ENCODE measurements at regions not wholly inside any gene's neighbourhood (a gene's known extent, or its start where the extent isn't known, plus 50 kb on each side); places are given as distances from the start of the nearest gene placed in this dataset.

- POLR2A ChIA-PET, result no interaction called here
- intact Hi-C loops (cut with micrococcal nuclease), result no loop called here
- no peaks in the 10 kb centered on the region for H3K36me3 Mint-ChIP-seq (ENCODE audit: insufficient read depth, unreplicated experiment)
- H3K4me1 Mint-ChIP-seq (ENCODE audit: insufficient read depth, unreplicated experiment), result no peaks in the 10 kb centered on the region
- CTCF ChIA-PET, result interaction anchor here (0.6 to 1.6 kb wide), 6 partner anchors 12 to 228 kb away, joined by 3 to 6 read pairs (median 4); partner anchors contain the start of gene HNRNPK
- BruUV-seq (replicated peaks), result no TSS peak
- no peaks in the 10 kb centered on the region for H3K27me3 Mint-ChIP-seq (ENCODE audit: insufficient read depth, unreplicated experiment)
- no peak overlapping the region for H3K4me3 Mint-ChIP-seq (ENCODE audit: unreplicated experiment)
- peak; percentile 34 for DNase-seq (ENCODE audit: unreplicated experiment)
- no peaks in the 10 kb centered on the region for H3K9me3 Mint-ChIP-seq (ENCODE audit: unreplicated experiment)
- no peak overlapping the region for H3K27ac Mint-ChIP-seq (ENCODE audit: low read depth, unreplicated experiment)
- TF ChIP-seq, protein P1, sequence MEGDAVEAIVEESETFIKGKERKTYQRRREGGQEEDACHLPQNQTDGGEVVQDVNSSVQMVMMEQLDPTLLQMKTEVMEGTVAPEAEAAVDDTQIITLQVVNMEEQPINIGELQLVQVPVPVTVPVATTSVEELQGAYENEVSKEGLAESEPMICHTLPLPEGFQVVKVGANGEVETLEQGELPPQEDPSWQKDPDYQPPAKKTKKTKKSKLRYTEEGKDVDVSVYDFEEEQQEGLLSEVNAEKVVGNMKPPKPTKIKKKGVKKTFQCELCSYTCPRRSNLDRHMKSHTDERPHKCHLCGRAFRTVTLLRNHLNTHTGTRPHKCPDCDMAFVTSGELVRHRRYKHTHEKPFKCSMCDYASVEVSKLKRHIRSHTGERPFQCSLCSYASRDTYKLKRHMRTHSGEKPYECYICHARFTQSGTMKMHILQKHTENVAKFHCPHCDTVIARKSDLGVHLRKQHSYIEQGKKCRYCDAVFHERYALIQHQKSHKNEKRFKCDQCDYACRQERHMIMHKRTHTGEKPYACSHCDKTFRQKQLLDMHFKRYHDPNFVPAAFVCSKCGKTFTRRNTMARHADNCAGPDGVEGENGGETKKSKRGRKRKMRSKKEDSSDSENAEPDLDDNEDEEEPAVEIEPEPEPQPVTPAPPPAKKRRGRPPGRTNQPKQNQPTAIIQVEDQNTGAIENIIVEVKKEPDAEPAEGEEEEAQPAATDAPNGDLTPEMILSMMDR (IDR thresholded peaks at IDR 0.05; ENCODE audit: unreplicated experiment), result no peak
Measured at GRCh38 chr9:84154320-84154719, 173.7 kb downstream of the RMI1 start.

- Mint-ChIP-seq H3K4me3 (ENCODE audit: unreplicated experiment) (no peak overlapping the region), H3K9me3 (ENCODE audit: unreplicated experiment) (no peaks in the 10 kb centered on the region), H3K36me3 (ENCODE audit: insufficient read depth, unreplicated experiment) (no peaks in the 10 kb centered on the region), H3K4me1 (ENCODE audit: insufficient read depth, unreplicated experiment) (no peaks in the 10 kb centered on the region), H3K27me3 (ENCODE audit: insufficient read depth, unreplicated experiment) (no peaks in the 10 kb centered on the region), H3K27ac (ENCODE audit: low read depth, unreplicated experiment) (no peak overlapping the region)
- ChIA-PET CTCF (interaction anchor here (1.1 to 6.7 kb wide), 3 partner anchors 10 to 201 kb away, joined by 4 to 48 read pairs (median 5); no protein-coding TSS in a partner anchor), POLR2A (interaction anchor here (0.9 to 1.4 kb wide), 5 partner anchors 24 to 183 kb away, joined by 3 to 4 read pairs (median 4); partner anchors contain the start of gene HNRNPK)
- DNase-seq (ENCODE audit: unreplicated experiment), result no peak
- TF ChIP-seq, protein P1 (IDR thresholded peaks at IDR 0.05; ENCODE audit: unreplicated experiment), result no peak
- no TSS peak for BruUV-seq (replicated peaks)
- intact Hi-C loops (cut with micrococcal nuclease), result no loop called here
Measured at GRCh38 chr9:84163052-84163650, 177.4 kb downstream of the SLC28A3 start.

DNA sequence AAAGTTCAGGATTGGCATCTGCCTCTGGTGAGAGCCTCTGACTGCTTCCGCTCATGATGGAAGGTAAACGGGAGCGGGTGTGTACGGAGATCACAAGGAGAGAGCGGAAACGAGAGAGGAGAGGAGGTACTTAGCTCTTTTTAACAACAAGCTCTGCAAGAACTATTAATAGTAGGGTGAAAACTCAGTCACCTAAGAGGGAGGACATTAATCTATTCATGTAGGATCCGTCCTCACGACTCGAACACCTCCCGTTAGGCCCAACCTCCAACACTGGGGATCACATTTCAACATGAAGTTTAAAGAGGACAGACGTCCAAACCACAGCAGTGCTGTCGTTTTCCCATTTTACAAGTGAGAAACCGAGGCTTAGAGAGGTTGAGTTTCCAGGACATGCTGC lies 173.7 kb downstream of the SLC28A3 start:
- TF ChIP-seq, protein P1 (IDR thresholded peaks at IDR 0.05; ENCODE audit: unreplicated experiment), result no peak
- no peaks in the 10 kb centered on the region for H3K9me3 Mint-ChIP-seq (ENCODE audit: unreplicated experiment)
- ChIA-PET CTCF (interaction anchor here (0.8 to 1.4 kb wide), 2 partner anchors 12 to 86 kb away, joined by 3 read pairs; no protein-coding TSS in a partner anchor), POLR2A (interaction anchor here (0.5 kb wide), 1 partner anchor 174 kb away, joined by 3 read pairs; no protein-coding TSS in a partner anchor)
- H3K4me1 Mint-ChIP-seq (ENCODE audit: insufficient read depth, unreplicated experiment), result peaks cover 13% of the 10 kb centered on the region
- DNase-seq (ENCODE audit: unreplicated experiment), result no peak
- no TSS peak for BruUV-seq (replicated peaks)
- H3K4me3 Mint-ChIP-seq (ENCODE audit: unreplicated experiment), result no peak overlapping the region
- H3K27ac Mint-ChIP-seq (ENCODE audit: low read depth, unreplicated experiment), result no peak overlapping the region
- no peaks in the 10 kb centered on the region for H3K27me3 Mint-ChIP-seq (ENCODE audit: insufficient read depth, unreplicated experiment)
- intact Hi-C loops (cut with micrococcal nuclease), result no loop called here
- no peaks in the 10 kb centered on the region for H3K36me3 Mint-ChIP-seq (ENCODE audit: insufficient read depth, unreplicated experiment)

DNA sequence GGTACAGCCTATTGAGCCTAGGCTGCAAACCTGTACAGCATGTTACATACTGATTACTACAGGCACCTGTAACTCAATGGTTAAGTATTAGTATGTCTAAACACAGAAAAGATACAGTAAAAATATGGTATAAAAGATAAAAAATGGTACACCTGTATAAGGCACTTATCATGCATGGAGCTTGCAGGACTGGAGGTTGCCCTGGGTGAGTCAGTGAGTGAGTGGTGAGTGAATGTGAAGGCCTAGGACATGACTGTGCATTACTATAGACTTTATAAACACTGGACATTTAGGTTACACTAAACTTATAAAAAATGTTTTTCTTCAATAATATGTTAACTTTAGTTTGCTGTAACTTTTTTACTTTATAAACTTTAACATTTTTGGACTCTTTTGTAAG lies 171.3 kb downstream of the SLC28A3 start:
- TF ChIP-seq, protein P1 (IDR thresholded peaks at IDR 0.05; ENCODE audit: unreplicated experiment), result no peak
- H3K27me3 Mint-ChIP-seq (ENCODE audit: insufficient read depth, unreplicated experiment), result no peaks in the 10 kb centered on the region
- ChIA-PET CTCF (interaction anchor here (0.7 to 1.7 kb wide), 4 partner anchors 8 to 148 kb away, joined by 3 to 7 read pairs (median 4); no protein-coding TSS in a partner anchor), POLR2A (interaction anchor here (0.7 to 1.9 kb wide), 9 partner anchors 13 to 196 kb away, joined by 3 to 9 read pairs (median 3); no protein-coding TSS in a partner anchor)
- H3K9me3 Mint-ChIP-seq (ENCODE audit: unreplicated experiment), result no peaks in the 10 kb centered on the region
- BruUV-seq (replicated peaks), result no TSS peak
- peaks cover 6% of the 10 kb centered on the region for H3K36me3 Mint-ChIP-seq (ENCODE audit: insufficient read depth, unreplicated experiment)
- H3K4me1 Mint-ChIP-seq (ENCODE audit: insufficient read depth, unreplicated experiment), result peaks cover 21% of the 10 kb centered on the region
- peak; percentile 21 for DNase-seq (ENCODE audit: unreplicated experiment)
- no peak overlapping the region for H3K27ac Mint-ChIP-seq (ENCODE audit: low read depth, unreplicated experiment)
- H3K4me3 Mint-ChIP-seq (ENCODE audit: unreplicated experiment), result no peak overlapping the region
- intact Hi-C loops (cut with micrococcal nuclease), result no loop called here

Measured in MCF 10A (cell line).